GM06990 (cell line): ENCODE measurements at regions not wholly inside any gene's neighbourhood (a gene's known extent, or its start where the extent isn't known, plus 50 kb on each side); places are given as distances from the start of the nearest gene placed in this dataset.
"Not testable (repeated sequence)": the region's sequence is repeated elsewhere in the genome, so short reads cannot be mapped to it uniquely, and the experiment has no call there.

ENCODE experiments used
- DNase-seq: peaks from one replicate; pipeline ENCODE4 v3.0.0-alpha.2; 2011; ENCODE audit not compliant: insufficient read length; ENCODE audit errors: extremely low read depth
- H3K27me3 ChIP-seq: replicated peaks from 2 replicates; pipeline ENCODE4 v1.6.0; 2011; ENCODE audit warnings: low read length; ENCODE audit not compliant: control insufficient read depth, insufficient read depth
- H3K36me3 ChIP-seq: 2 replicates; pipeline ENCODE4 v1.5.1; 2011; ENCODE audit warnings: low read length; ENCODE audit not compliant: control insufficient read depth, insufficient read depth
- H3K4me3 ChIP-seq: replicated peaks from 2 replicates; pipeline ENCODE4 v1.5.1; 2011; ENCODE audit warnings: low read depth, mild to moderate bottlenecking, control low read depth, low read length
- CTCF ChIP-seq: IDR thresholded peaks from 2 replicates; pipeline ENCODE4 v1.5.1; 2011; ENCODE audit warnings: low read length, control low read depth, mild to moderate bottlenecking, inconsistent platforms; ENCODE audit not compliant: insufficient read depth, poor library complexity, severe bottlenecking

- Histone ChIP-seq H3K27me3 (no peaks in the 10 kb centered on the region), H3K36me3 (no peaks in the 10 kb centered on the region), H3K4me3 (no peak overlapping the region)
- no peak for DNase-seq
- no peak for TF ChIP-seq CTCF
Observed at GRCh38 chr15:58318517-58318916, 113.3 kb upstream of the LIPC start.

DNA sequence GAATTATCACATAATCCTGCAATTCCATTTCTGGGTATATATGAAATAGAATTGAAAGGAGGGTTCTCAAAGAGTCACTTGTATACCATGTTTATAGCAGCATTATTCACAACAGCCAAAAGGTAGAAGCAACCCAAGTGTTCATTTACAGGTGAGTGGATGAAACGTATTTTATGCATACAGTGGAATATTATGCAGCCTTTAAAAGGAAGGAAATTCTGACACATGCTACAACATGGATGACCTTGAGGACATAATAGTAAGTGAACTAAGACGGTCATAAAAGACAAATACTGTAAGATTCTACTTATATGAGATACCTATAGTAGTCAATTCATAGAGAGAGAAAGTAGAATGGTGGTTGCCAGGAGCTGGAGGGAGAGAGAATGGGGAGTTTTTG lies 110.8 kb upstream of the LIPC start:
- DNase-seq, result no peak
- H3K27me3 ChIP-seq, result no peaks in the 10 kb centered on the region
- H3K36me3 ChIP-seq, result no peaks in the 10 kb centered on the region
- no peak for TF ChIP-seq CTCF
- H3K4me3 ChIP-seq, result no peak overlapping the region

GRCh38 chr15:58322253-58322652 lies 109.5 kb upstream of the LIPC start:
- H3K27me3 ChIP-seq, result no peaks in the 10 kb centered on the region
- TF ChIP-seq CTCF, result no peak

GRCh38 chr15:58323321-58323720 lies 108.5 kb upstream of the LIPC start:
- not testable (repeated sequence) for H3K36me3 ChIP-seq, DNase-seq, H3K27me3 ChIP-seq, H3K4me3 ChIP-seq

More at GRCh38 chr15:58322253-58322652, 109.5 kb upstream of the LIPC start:
- Histone ChIP-seq H3K36me3 (no peaks in the 10 kb centered on the region), H3K4me3 (no peak overlapping the region)
- no peak for DNase-seq

DNA sequence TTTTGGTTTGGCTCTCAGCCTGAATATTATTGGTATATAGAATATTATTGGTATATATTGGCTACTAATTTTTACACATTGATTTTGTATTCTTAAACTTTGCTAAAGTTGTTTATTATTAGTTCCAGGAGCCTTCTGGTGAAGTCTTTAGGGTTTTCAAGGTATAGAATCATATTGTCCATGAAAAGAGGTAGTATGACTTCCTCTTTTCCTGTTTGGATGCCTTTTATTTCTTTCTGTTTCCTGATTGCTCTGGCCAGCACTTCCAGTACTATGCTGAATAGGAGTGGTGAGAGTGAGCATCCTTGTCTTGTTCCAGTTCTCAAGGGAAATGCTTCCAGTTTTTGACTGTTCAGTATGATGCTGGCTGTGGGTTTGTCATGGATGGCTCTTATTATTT lies 107.3 kb upstream of the LIPC start:
- Histone ChIP-seq H3K36me3 (no peaks in the 10 kb centered on the region), H3K27me3 (no peaks in the 10 kb centered on the region), H3K4me3 (no peak overlapping the region)
- no peak for TF ChIP-seq CTCF
- DNase-seq, result no peak

GRCh38 chr15:58327958-58328357 lies 103.8 kb upstream of the LIPC start:
- Histone ChIP-seq H3K4me3 (no peak overlapping the region), H3K27me3 (no peaks in the 10 kb centered on the region), H3K36me3 (no peaks in the 10 kb centered on the region)
- no peak for DNase-seq
- no peak for TF ChIP-seq CTCF
